ENCODE measurements at regions not wholly inside any gene's neighbourhood (a gene's known extent, or its start where the extent isn't known, plus 50 kb on each side); places are given as distances from the start of the nearest gene placed in this dataset.

- CTCF ChIA-PET = no interaction called here
- H3K27me3 Mint-ChIP-seq = no peaks in the 10 kb centered on the region
- no peak overlapping the region for H3K27ac Mint-ChIP-seq
- no peak overlapping the region for H3K4me3 Mint-ChIP-seq
- POLR2A ChIA-PET = no interaction called here
- no peaks in the 10 kb centered on the region for H3K9me3 Mint-ChIP-seq
- no peak for TF ChIP-seq CTCF (IDR thresholded peaks at IDR 0.05)
- no peaks in the 10 kb centered on the region for H3K4me1 Mint-ChIP-seq (ENCODE audit: low read depth)
- ATAC-seq (peak; percentile 41), DNase-seq (no peak)
- intact Hi-C loops (cut with micrococcal nuclease) = no loop called here
- H3K36me3 Mint-ChIP-seq (ENCODE audit: low read depth) = no peaks in the 10 kb centered on the region
Observed at GRCh38 chr4:1572521-1572920, 111.6 kb downstream of the FAM53A start.

GRCh38 chr4:1572010-1572385, 112.1 kb downstream of the FAM53A start:
- DNase-seq = no peak
- Mint-ChIP-seq H3K4me3 (no peak overlapping the region), H3K9me3 (no peaks in the 10 kb centered on the region), H3K4me1 (ENCODE audit: low read depth) (no peaks in the 10 kb centered on the region), H3K27me3 (no peaks in the 10 kb centered on the region), H3K27ac (no peak overlapping the region), H3K36me3 (ENCODE audit: low read depth) (no peaks in the 10 kb centered on the region)
- no peak for ATAC-seq
- intact Hi-C loops (cut with micrococcal nuclease) = no loop called here
- ChIA-PET CTCF (no interaction called here), POLR2A (no interaction called here)
- TF ChIP-seq CTCF (IDR thresholded peaks at IDR 0.05) = no peak

GRCh38 chr4:1571165-1572009, 112.7 kb downstream of the FAM53A start:
- CTCF ChIA-PET = interaction anchor here (0.9 kb wide), 1 partner anchor 58 kb away, joined by 3 read pairs; no protein-coding TSS in a partner anchor

GRCh38 chr4:1570291-1571164, 113.6 kb downstream of the FAM53A start:
- ChIA-PET CTCF (interaction anchor here (0.9 kb wide), 1 partner anchor 59 kb away, joined by 3 read pairs; no protein-coding TSS in a partner anchor), POLR2A (no interaction called here)
- Mint-ChIP-seq H3K9me3 (no peaks in the 10 kb centered on the region), H3K27me3 (no peaks in the 10 kb centered on the region), H3K27ac (no peak overlapping the region), H3K4me3 (no peak overlapping the region), H3K4me1 (ENCODE audit: low read depth) (peaks cover 3% of the 10 kb centered on the region), H3K36me3 (ENCODE audit: low read depth) (no peaks in the 10 kb centered on the region)
- ATAC-seq (no peak), DNase-seq (no peak)
- intact Hi-C loops (cut with micrococcal nuclease) = no loop called here
- TF ChIP-seq CTCF (IDR thresholded peaks at IDR 0.05) = no peak

More at GRCh38 chr4:1571165-1572009, 112.7 kb downstream of the FAM53A start:
- no peak for TF ChIP-seq CTCF (IDR thresholded peaks at IDR 0.05)
- ATAC-seq (no peak), DNase-seq (no peak)
- H3K4me1 Mint-ChIP-seq (ENCODE audit: low read depth) = no peaks in the 10 kb centered on the region
- H3K4me3 Mint-ChIP-seq = no peak overlapping the region
- no peak overlapping the region for H3K27ac Mint-ChIP-seq
- no peaks in the 10 kb centered on the region for H3K27me3 Mint-ChIP-seq
- no peaks in the 10 kb centered on the region for H3K9me3 Mint-ChIP-seq
- intact Hi-C loops (cut with micrococcal nuclease) = no loop called here
- no peaks in the 10 kb centered on the region for H3K36me3 Mint-ChIP-seq (ENCODE audit: low read depth)
- POLR2A ChIA-PET = no interaction called here

Measured in activated CD8-positive, alpha-beta T cell treated with anti-CD3 and anti-CD28 coated beads for 36 hours (primary cell).